HG02623 (cell line): ENCODE measurements at regions not wholly inside any gene's neighbourhood (a gene's known extent, or its start where the extent isn't known, plus 50 kb on each side); places are given as distances from the start of the nearest gene placed in this dataset.
"Not testable (repeated sequence)": the region's sequence is repeated elsewhere in the genome, so short reads cannot be mapped to it uniquely, and the experiment has no call there.

Experiments used
- ATAC-seq: cut with Tn5 transposase; IDR thresholded peaks from one replicate; pipeline ENCODE4 v1.9.1; 2021; ENCODE audit warnings: moderate library complexity; ENCODE audit not compliant: unreplicated experiment

GRCh38 chr9:80792726-80793125 is 896.6 kb downstream of the TLE1 start:
- ATAC-seq = no peak

- ATAC-seq = no peak
Observed at GRCh38 chr9:80791836-80792235, 897.5 kb downstream of the TLE1 start.

DNA sequence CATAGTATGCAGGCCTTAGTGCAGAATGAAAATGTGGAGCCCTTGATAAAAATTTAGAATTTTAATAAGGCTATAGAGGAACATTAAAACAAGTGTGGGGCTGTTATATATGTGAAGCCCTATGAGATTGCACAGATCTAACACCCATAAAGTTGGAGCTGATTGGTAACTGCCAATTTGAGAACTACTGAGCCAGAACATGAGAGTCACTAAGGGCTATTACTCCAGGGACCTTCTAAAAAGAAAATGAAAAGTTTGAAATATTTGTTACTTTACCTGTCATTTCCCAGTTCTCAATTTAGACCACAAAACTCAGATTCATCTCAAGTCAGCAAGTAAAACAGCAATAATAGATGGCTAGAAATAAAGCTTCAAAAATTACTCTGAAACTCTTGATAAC is 898.6 kb downstream of the TLE1 start:
- no peak for ATAC-seq

DNA sequence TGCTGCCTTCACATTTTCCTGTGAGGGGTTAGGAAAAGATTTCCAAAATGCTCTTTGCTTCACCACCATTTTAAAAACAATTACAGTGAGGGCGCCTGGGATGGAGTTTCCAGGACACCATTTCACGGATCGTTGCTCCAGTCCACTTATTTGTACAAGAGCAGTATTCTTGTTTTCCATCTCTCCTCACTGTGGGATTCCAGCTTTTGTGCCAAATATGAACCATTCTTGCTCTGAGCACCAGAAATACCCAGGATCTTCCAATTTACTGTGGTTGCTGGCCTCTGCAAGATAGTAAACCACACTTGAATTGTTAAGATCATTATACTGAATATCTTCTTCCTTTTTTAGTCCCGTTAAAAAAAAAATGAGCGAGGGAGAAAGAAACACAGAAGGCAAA is 899.5 kb downstream of the TLE1 start:
- no peak for ATAC-seq

DNA sequence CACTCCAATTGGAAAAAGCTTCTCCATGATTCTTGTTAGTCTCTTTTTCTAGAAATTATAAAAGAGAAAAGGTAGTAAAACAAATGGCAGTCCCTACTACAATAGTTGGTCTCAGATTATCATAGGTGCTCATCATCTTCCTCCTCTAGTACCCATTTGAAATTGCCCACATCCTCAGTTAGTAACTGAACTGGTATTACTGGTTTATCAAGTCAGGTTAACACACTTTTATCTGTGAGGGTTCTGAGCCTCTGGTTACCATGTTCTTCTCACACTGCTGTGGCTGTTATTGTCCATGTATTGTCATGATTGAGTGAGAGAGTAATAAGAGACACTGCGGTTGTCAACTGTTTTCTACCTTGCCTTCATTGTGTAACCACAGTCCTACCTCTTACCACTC is 901.7 kb downstream of the TLE1 start:
- ATAC-seq = no peak

GRCh38 chr9:80784647-80785046 is 904.7 kb downstream of the TLE1 start:
- ATAC-seq = no peak

GRCh38 chr9:80775971-80776370 is 913.4 kb downstream of the TLE1 start:
- ATAC-seq = no peak

DNA sequence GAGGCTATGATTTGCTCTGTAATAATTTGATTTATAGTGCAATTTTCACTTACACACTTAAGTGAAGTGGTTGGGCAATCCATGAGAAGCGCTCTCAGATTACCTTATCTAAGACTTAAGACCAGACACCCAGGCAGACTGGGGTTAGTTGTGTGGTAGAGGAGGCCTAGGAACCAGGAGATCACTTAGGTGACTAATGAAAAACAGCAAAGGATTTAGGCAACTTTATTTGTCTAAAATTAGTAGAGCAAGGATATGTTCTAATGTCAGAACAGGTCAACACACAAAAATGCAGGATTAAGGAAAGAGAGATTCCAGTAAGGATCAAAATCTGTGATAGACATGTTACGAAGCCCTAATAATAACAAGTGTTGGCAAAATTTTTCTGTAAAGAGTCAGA is 913.8 kb downstream of the TLE1 start:
- no peak for ATAC-seq

GRCh38 chr9:80771555-80772347 is 917.6 kb downstream of the TLE1 start:
- ATAC-seq = no peak

GRCh38 chr9:80763536-80763935 is 925.8 kb downstream of the TLE1 start:
- no peak for ATAC-seq

DNA sequence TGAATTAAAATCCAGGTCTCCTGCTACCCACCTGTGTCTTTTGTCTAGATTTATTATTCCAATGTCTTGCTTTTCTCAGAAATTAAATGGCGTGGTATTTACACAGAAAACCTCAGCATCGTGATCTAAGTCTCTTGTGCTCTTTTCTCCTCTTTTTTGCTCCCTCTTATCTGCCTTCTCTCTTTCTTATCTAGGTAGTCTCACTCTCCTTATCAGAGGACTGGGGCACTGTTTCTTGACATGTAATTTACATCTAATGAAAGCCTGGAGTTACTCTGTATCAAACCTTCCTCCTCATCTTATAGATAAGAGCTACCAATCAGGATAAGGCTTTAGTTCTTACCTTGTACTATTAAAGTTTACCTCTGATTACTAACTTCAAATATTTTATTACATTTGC is 933.8 kb downstream of the TLE1 start:
- ATAC-seq = no peak

- ATAC-seq = not testable (repeated sequence)
Observed at GRCh38 chr9:80747056-80747455, 942.3 kb downstream of the TLE1 start.

- ATAC-seq = no peak
Observed at GRCh38 chr9:80732506-80732905, 956.8 kb downstream of the TLE1 start.

DNA sequence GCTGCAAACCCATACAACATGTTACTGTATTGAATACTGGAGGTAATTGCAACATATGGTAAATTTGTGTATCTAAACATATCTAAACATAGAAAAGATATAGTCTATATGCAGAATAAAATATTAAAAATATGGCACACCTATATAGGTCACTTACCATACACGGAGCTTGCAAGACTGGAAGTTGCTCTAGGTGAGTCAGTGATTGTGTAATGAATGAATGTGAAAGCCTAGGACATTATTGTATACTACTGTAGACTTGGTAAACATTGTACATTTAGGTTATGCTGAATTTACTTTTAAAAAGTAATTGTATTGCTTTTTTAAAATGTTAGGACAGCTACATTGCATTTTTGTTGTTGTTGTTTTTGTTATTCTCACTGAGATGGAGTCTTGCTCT is 968.8 kb downstream of the TLE1 start:
- ATAC-seq = no peak

- ATAC-seq = no peak
Observed at GRCh38 chr9:80707120-80707519, 982.2 kb downstream of the TLE1 start.

DNA sequence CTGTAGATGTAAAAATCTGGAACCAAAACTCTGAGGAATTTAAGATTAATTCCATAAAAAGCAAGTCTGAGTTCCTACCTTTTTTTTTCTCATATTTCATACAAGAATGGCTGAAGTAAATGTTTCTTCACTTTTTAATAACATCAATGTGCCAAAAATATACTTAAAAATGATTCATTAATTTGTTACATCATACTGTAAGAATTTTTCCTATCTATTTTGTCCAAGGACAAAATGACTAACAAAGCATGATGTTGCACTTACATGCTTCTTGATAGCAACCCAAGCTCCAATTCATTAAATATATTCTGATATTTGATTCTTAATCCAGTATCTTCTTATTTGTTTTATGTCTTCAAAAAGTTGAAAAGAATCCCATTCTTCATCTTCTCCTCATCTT is 988.3 kb downstream of the TLE1 start:
- ATAC-seq = no peak

- ATAC-seq = no peak
Observed at GRCh38 chr9:80699511-80699998, 989.8 kb downstream of the TLE1 start.

GRCh38 chr9:80698725-80699410 is 990.5 kb downstream of the TLE1 start:
- ATAC-seq = no peak

GRCh38 chr9:80692751-80693150 is 996.6 kb downstream of the TLE1 start:
- ATAC-seq = no peak

DNA sequence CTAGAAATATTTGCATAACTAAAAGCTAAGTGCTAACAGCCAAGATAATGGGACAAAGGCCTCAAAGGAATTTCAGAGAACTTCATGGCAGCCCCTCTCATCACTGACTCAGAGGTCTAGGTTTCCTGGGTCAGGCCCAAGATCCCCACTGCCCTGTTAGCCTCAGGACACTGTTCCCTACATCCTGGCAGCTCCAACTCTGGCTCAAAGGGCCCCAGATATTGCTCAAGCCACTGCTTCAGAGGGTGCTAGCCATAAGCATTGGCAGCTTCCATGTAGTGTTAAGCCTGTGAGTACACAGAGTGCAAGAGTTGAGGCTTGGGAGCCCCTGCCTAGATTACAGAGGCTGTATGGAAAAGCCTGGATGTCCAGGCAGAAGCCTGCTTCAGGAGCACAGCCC is 998.1 kb downstream of the TLE1 start:
- ATAC-seq = no peak

DNA sequence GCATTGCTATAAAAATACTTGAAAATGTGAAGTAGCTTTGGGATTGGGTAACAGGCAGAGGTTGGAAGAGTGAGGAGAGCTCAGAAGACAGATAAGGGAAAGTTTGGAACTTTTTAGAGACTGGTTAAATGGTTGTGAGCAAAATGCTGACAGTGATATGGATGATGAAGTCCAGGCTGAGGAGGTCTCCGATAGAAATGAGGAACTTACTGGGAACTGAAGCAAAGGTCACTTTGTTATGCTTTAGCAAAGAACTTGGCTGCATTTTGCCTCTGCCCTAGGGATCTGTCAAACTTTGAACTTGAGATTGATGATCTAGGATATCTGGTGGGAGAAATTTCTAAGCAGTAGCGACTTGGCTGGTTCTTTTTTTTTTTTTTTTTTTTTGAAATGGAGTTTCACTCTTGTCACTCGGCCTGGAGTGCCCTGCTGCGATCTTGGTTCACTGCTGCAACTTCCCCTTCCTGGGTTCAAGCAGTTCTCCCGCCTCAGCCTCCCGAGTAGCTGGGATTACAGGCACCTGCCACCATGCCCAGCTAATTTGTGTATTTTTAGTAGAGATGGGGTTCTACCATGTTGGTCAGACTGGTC is 998.9 kb downstream of the TLE1 start:
- ATAC-seq = no peak

- no peak for ATAC-seq
Observed at GRCh38 chr9:80679916-80680315, 1009.4 kb downstream of the TLE1 start.
